HG03432 (cell line): ENCODE measurements at regions not wholly inside any gene's neighbourhood (a gene's known extent, or its start where the extent isn't known, plus 50 kb on each side); places are given as distances from the start of the nearest gene placed in this dataset.

Experiments used
- ATAC-seq: cut with Tn5 transposase; IDR thresholded peaks from one replicate; pipeline ENCODE4 v1.9.1; 2021; ENCODE audit warnings: mild to moderate bottlenecking, moderate library complexity; ENCODE audit not compliant: unreplicated experiment

GRCh38 chr15:94021621-94022320 is 209.6 kb upstream of the MCTP2 start:
- ATAC-seq: no peak

DNA sequence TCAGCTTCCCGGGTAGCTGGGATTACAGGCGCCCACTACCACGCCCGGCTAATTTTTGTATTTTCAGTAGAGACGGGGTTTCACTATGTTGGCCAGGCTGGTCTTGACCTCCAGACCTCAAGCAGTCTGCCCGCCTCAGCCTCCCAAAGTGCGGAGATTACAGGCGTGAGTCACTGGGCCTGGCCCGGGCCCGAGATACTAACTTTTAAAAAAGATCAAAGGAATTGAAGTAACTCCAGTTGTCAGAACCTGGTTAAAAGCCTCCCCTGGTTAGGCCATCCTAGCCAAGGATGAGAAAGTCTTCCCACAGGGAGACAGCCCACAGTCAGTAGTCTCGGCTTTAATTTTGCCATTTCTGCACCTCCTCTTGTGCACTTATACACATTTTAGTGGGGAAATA is 212.3 kb upstream of the MCTP2 start:
- no peak for ATAC-seq

DNA sequence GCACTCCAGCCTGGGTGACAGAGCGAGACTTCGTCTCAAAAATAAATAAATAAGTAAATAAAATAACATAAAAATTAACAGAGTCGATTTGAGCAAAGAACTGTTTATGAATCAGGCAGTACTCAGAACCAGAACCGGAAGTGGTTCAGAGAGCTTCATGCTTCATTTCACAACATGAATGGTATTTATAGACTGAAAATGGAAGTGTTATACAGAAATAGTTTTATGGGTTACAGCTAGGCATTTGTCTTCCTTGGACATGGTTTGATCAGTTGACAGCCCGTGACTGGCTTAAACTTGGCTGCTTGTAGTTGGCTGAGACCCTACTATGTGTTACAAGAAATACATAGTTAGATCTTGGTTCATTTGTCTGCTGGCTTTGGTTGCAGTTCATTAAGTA is 216.0 kb upstream of the MCTP2 start:
- ATAC-seq: no peak

GRCh38 chr15:94008104-94009074 is 223.0 kb upstream of the MCTP2 start:
- no peak for ATAC-seq

- ATAC-seq: no peak
These were observed 226.7 kb upstream of the MCTP2 start for GRCh38 chr15:94004697-94005096.

DNA sequence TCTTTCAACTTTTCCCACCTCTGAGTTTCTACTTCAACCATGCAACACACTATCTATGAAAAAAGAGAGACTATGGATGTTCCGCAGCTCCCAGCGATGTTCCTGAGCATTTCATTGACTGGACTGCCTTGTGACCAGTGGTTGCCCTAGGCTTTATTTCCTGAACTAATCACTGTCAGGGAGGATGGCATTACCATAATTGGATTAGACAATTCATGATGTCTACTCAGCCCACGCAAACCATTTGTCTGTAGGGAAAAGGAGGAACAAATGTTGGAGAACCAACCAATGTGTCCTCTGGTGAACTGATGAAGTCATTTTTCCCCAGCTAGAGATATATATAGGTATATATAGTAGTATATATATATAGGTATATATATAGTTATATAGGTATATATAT is 229.3 kb upstream of the MCTP2 start:
- ATAC-seq: no peak

- no peak for ATAC-seq
These were observed 230.0 kb upstream of the MCTP2 start for GRCh38 chr15:94001255-94001801.

- ATAC-seq: no peak
These were observed 230.8 kb upstream of the MCTP2 start for GRCh38 chr15:94000606-94001005.

DNA sequence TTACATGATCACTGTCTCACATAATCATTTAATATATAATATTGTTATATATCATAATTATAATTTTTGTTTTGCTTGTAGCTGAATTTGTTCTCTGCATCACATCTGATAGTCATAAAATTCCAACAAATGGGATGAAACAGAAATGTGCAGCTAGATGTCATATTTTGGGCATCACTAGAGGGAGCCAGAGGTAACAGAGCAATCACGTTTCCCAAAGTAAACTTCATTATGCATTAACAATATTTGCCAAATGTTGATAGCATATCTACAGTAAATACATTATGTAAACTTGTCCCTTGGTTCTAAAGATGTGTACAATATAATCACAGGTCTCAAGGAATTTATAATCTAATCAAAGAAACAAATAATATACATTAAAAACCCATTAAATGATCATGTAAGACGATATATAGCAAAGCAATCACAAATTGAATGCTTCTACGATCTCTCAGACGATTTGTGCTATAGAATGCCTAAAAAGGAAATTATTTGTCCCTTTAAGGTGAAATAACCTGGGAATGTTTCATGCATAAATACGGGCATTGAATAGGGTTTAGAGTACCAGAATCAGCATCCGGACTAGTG is 234.2 kb upstream of the MCTP2 start:
- no peak for ATAC-seq

GRCh38 chr15:93989440-93989998 is 241.8 kb upstream of the MCTP2 start:
- ATAC-seq: no peak

DNA sequence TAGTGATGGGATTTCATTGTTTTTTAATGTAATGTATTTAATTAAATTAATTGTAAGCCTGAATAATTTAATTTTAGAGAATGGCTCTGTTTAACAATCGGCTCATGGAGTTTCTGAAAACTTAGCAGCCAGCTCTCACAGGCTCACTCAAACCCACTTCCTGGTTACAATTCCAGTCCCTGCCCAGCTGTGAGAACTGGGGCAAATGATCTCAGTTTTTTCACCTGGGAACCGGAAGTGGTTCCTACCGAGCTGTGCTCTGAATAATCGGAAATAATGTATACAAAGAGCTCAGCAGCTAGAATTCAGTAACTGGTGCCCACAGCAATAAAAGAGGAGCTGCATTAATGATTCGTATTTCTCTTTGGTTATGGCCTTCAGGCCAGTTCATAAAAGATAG is 244.3 kb upstream of the MCTP2 start:
- ATAC-seq: no peak

DNA sequence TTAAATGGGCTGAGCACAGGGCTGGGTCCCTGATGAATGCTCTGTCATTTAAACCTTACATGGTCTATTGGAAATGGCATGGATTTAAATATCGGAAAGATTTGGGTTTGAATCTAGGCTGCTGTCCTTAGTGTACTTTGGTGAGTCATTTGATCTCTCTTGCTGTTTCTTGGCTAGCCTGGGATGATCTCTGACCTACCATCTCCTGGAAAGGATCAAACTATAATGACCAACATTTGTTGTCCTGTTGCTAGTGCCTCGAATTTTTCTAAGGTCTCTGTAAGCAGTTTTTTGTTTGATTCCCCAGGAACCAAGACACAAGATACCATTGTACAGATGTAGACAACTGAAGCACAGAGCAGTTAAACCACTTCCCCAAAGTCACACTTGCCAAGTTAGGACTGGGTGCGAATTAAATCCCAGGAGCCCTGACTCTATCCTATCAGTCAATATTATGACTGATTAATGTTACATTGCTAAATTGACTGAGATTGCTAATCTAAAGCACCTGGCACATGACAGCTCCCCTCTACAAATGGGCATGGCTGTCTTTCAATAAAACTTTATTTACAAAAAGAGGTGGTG is 244.9 kb upstream of the MCTP2 start:
- ATAC-seq: no peak

GRCh38 chr15:93985925-93986324 is 245.4 kb upstream of the MCTP2 start:
- ATAC-seq: no peak

DNA sequence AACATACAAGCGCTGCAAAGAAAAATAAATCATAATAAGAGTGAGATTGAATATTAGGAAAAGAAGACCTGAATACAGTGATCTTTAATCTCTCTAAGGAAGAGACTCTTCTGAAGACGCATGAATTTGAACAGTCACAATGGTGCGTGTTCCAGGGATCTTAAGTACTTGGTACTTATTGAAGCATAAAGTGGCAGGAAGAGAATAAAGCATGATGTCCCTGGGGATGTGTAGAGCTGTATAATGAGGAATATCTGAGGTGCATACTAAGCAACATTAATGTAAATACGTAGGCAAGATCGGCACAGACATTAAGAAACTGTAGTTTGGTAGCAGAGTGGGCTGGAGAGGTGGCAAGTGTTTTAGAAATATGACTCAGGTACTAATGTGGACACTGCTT is 246.2 kb upstream of the MCTP2 start:
- ATAC-seq: no peak

GRCh38 chr15:93983526-93983925 is 247.8 kb upstream of the MCTP2 start:
- ATAC-seq: no peak

- no peak for ATAC-seq
These were observed 249.1 kb upstream of the MCTP2 start for GRCh38 chr15:93982226-93982727.

DNA sequence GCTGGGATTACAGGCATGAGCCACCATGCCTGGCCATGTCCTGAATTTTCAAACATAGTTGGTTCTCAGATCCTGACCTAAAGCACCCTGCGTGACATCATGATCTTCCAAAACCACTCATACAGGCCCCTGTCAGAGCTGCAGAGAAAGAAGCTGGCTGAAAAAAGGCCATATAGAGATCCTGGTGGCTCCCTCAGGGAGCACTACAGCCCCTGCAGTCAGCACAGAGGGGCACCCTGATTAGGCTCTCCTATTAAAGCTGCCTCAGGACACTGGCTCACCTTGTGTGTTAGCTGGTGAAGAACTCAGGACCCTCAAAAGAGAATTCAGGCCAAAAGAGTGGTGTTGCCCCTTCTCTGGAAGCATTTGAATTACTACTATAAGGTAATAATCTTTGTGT is 249.7 kb upstream of the MCTP2 start:
- ATAC-seq: no peak

DNA sequence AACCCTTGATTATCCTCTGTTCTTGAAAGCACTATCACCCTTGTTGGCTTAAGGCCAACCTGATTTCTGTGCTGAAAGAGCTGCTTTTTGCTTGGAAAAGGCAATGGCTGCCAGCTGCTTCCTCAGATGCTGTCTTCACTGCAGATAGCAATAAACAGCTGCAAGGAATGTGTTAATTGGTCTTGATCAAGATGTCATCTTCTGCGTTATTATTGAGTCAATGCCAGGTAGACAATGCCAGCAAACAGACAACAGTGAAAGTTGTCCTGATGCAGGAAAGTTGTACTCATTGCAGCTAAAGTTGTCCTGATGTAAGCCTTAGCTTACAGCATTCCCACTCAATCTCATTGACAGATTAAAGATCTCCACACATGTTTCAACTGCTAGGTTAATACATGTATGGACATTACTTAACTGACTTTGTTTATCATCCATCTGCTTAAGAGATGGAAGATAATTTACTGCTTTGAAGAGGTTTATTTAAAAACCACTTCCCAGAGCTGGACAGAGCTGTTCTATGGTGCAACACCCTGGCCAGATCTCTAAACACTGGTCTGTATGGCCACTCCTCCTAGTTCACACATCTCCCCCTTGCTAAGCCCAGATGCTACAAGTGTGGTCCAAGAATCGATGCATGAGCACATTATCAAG is 251.0 kb upstream of the MCTP2 start:
- no peak for ATAC-seq

DNA sequence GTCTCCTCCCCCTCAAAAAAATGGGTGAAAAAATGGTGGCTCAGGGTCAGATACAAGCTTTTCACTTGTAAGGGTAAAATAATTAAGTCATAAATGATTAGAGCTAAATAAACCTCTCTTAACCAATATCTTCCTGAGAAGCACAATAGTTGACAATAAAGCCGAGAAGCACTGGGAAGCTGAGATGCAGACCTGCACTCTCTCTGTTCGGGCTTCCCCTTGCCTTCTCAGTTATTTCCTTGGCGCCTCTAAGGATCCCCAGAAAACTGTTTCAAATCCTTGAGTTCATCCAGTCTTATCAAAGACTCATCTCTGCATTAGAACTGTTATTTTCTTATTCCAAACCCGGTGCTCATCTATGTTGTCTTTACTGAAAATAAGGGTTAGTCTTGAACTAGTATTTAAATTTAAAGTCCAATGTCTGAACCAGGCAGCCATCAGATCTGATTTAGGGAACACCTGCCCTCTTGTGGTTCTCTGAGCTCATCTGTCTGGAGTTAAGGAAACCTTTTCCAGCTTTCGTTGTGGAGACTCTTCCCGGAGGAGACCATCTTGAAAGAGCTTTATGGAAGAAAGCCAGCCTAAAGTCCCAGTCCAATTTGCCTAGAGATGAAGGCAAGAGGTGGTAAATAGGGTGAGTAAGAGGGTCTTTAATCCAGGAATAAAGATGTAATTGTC is 256.4 kb upstream of the MCTP2 start:
- ATAC-seq: no peak

GRCh38 chr15:93973287-93973686 is 258.1 kb upstream of the MCTP2 start:
- no peak for ATAC-seq
